Peyer's patch (tissue), 4 donors: ENCODE measurements at regions not wholly inside any gene's neighbourhood (a gene's known extent, or its start where the extent isn't known, plus 50 kb on each side); places are given as distances from the start of the nearest gene placed in this dataset.

ENCODE experiments used
- CTCF ChIP-seq, 6 experiments: fragments of 450-650 bp in 4 of 6; fragments of 200-600 bp in 2 of 6; sonication (generic) in 1 of 6; IDR thresholded peaks; one replicate each; pipeline ENCODE4 v1.5.1; 2017 to 2019; ENCODE audit warnings: antibody characterized with exemption in 6 of 6, mild to moderate bottlenecking in 3 of 6, moderate library complexity in 1 of 6
- POLR2A ChIP-seq, 2 donors: fragments of 450-650 bp; IDR thresholded peaks; one replicate each; pipeline ENCODE4 v1.5.1; 2017; ENCODE audit warnings: antibody characterized with exemption in 2 of 2, mild to moderate bottlenecking in 2 of 2, moderate library complexity in 2 of 2

GRCh38 chr13:78409172-78409571 is 194.2 kb downstream of the POU4F1 start:
- TF ChIP-seq CTCF (IDR thresholded peaks at IDR 0.05) (no peak), POLR2A (IDR thresholded peaks at IDR 0.05) (no peak)
